ENCODE measurements at regions not wholly inside any gene's neighbourhood (a gene's known extent, or its start where the extent isn't known, plus 50 kb on each side); places are given as distances from the start of the nearest gene placed in this dataset.

- DNase-seq, result no peak
Measured at GRCh38 chr1:184279911-184280458, 106.8 kb upstream of the C1orf21 start.

DNA sequence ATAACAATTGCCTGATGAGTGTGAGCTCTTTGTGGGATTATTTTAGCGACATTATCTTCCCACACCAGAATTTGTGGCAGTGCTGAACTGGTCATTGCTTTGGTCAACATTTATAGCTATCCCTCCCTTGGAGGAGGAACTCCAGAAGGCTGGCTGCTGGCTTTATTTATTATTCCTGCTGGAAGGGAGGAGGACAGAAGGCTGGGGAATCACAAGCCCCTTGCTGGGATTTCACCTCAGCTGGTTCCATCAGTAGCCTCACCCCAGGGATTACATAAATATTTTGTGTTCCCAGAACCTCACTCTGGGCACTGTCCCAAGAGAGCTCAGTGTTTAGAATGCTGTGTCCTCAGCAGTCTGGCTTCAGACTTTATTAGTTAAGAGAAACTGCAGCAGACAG is 102.8 kb upstream of the C1orf21 start:
- no peak for DNase-seq

- no peak for DNase-seq
Measured at GRCh38 chr1:184284900-184285299, 101.9 kb upstream of the C1orf21 start.

GRCh38 chr1:184285401-184286087 is 101.3 kb upstream of the C1orf21 start:
- DNase-seq, result no peak

DNA sequence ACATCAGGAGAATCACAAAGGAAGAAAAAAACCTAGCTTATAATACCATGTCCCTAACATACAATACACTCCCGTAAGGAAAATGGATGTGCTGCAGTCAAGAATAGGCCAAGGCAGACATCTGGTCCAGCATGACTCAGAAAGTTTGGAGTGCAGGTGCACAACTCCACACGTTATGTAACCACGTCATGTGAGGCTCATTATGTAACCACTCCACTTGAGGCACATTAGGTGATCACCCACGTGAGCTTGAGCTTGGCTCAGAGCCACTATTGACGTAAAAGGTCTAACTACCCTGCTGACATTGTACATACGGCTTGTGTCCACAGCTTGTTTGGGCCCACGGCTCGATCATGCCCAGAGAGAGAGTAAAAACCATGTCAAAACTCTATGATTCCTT is 99.8 kb upstream of the C1orf21 start:
- DNase-seq, result no peak

DNA sequence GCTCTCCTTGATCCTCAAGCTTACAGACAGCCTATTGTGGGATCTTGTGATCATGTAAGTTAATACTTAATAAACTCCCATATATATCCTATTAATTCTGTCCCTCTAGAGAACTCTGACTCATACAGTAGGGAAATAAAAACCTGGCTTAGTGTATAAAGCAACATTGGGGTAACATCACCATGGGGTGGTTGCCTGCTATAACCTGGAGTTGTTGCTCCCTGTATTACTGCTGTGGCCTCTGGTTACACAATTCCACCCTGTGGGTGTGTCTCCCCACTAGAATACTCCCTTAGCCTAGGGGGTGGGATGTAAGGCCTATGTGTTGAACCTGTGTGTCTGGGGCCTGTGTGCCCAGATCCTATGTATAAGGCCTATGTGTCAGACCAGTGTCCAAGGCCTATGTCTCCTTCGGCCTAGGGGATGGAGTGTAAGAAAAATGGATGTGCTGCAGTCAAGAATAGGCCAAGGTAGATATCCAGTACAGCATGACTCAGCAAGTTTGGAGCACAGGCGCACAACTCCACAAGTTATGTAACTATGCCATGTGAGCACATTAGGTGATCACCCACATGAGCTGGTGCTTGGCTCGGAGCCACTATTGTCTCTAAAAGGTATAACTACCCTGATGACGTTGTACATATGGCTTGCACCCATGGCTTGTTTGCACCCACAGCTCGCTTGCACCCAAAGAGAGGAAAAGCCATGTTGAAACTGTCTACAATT is 96.8 kb upstream of the C1orf21 start:
- DNase-seq, result no peak

- DNase-seq, result no peak
Measured at GRCh38 chr1:184291701-184292100, 95.1 kb upstream of the C1orf21 start.

DNA sequence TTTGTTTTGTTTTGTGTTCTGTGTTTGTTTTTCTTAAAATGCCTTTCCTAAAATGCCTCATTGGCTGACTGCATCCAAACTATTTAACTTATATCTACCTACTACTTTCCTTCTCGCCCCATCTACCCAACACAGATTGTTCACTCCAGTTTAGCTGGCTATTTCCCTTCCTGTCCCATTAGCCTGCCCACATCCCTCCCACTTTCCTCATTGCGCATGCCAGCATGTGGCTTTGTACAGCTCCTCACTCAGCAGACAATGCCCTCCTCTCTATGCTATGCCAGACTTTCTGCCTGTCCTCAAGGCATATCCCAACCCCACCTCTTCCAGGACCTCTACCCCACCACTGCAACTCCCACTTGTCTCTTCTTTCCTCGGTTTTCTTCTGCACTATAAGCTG is 94.7 kb upstream of the C1orf21 start:
- DNase-seq, result no peak

DNA sequence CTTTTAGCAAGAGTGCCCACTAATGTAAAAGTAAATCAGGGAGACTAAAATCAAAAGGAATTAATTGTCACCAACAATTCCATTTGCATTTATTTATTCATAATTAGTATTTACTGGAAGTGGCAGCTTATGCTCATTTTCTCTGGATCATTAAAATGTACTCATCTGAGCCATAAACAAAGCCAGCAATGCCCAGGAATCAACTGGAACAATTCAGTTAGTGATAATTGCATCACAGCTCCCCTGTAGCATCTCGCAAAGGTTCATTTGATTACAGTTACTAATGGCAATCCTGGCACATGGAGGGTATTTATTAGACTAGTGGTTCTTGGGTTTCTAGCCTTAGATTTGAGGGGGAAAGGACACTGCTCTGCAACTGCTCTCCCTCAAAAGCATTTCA is 92.7 kb upstream of the C1orf21 start:
- DNase-seq, result no peak

GRCh38 chr1:184296466-184297243 is 90.2 kb upstream of the C1orf21 start:
- peak; percentile 68 for DNase-seq

GRCh38 chr1:184297244-184297750 is 89.5 kb upstream of the C1orf21 start:
- no peak for DNase-seq

DNA sequence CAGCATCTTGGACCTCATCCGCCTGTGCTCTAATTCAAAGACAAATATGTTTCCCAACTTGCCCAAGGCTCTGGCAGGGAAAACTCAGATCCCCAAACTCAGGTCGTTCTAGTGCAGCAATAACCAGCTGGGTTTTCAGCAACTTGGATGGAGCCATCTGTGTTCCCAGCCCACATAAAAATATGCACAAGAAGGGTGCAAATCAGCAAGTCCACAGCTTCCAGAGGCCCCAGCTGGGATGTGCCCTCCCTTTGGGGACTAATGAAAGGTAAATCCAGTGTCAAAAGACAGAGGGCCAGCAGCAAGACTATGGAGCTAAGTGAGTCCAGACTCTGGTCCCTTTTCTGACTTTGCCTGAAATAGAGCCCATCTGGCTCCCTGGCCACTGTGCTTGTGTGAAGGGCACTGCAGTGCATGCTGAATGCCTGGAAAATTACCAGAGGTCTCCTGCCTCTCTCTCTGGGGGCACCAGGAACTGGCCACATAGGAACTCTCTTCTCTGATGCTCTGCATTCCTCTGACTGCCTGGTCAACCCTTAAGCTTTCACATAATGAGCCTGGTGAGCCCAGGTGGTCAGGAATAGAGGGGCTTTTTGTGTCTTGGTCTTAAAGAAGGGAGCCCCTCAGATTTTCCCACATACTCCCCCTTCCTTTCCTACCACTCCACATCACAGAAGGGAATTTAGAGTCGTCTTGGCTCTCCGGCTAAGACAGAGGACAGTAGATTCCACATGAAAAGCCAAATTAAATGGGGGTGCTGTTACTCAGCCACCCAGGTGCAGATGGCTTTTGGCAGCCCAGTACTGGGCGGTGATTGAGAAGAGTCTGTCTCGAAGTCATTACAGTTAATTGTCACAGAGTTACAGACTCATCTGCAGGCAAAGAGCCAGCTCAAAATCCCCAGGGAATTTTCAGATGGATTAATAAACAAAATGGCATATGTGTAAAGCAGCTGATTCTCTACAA is 88.1 kb upstream of the C1orf21 start:
- DNase-seq, result no peak

- no peak for DNase-seq
Measured at GRCh38 chr1:184299406-184299790, 87.4 kb upstream of the C1orf21 start.

DNA sequence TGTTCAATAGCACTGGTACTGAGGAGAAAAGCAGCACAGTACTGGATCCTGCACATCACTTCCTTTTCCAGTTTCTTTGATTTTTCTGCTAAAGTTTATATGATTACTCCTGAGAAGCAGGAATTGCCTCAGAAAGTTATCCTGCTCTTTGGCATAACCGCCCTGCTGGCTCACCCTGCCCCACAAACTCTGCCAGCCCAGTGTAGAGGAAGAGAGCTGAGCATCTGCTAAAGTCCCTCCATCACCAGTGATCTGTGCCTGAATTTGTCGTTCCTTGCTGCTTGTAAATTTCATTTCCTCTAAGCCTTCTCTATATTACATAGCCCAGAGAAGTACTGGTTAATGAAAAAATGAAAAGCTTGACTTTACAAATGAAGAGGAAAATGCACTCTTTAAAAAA is 87.0 kb upstream of the C1orf21 start:
- DNase-seq, result no peak

GRCh38 chr1:184300446-184300845 is 86.4 kb upstream of the C1orf21 start:
- DNase-seq, result no peak

GRCh38 chr1:184301227-184301626 is 85.6 kb upstream of the C1orf21 start:
- DNase-seq, result no peak

GRCh38 chr1:184302346-184302745 is 84.5 kb upstream of the C1orf21 start:
- DNase-seq, result no peak

DNA sequence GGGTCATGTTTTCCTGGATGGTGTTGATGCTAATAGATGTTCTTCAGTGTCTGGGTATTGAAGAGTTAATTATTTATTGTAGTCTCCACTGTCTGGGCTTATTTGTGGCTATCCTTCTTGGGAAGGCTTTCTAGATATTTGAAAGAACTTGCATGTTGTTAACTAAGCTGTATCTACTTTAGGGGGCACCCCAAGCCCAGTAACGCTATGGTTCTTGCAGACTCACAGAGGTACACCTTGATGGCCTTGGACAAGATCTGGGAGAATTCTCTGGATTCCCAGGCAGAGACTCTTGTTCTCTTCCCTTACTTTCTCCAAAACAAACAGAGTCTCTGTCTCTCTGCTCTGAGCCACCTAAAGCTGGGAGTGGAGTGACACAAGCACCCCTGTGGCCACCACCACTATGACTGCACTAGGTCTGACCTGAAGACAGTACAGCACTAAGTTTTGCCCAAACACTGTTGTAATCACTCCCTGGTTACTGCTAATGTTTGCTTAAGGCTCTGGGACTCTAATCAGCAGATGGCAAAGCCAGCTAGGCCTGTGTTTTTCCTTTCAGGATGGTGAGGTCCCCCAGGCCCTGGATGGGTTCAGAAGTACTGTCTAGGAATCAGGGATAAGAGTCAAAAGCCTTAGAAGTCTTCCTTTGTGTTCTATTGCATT is 76.5 kb upstream of the C1orf21 start:
- DNase-seq, result no peak

- no peak for DNase-seq
Measured at GRCh38 chr1:184311580-184311979, 75.2 kb upstream of the C1orf21 start.

DNA sequence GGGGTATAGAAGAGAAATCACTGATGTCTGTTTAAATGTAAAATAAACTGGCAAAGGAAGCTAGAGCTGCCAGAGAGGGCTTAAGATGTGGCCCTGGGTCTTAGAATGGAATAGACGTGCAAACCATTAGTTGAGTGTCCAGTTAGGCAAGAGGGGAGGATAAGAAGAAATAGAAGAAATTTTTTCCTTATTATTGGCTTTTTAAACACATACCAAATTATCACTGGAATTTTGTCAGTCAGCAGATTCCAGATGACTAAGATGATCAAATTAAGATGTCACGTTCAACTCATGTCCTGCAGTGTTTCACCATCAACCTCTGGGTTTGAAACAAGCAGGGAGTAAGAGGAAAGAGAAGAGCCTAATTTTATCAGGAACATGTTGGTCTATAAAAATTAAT is 71.6 kb upstream of the C1orf21 start:
- DNase-seq, result no peak

DNA sequence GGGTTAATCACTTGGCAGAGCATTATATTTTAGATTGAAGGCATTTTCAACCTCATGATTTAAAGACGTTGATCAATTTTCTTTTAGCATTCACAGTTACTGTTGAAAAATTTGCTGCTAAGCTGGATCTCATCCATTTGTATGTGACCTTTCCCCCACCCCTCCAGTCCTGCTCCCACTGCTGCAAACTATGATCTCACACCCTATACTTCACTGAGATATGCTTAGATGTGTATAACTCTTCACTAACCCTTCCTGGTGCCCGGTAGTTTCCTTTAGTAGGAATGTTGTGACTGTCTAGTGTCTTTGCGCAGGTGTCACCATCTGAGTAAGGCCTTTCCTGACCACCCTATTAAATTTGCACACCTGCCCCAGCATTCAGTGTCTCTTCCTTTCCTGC is 67.0 kb upstream of the C1orf21 start:
- DNase-seq, result no peak

All from renal pelvis (tissue), 1 donor.